ENCODE measurements at regions not wholly inside any gene's neighbourhood (a gene's known extent, or its start where the extent isn't known, plus 50 kb on each side); places are given as distances from the start of the nearest gene placed in this dataset.

- DNase-seq (ENCODE audit: low spot score) = peak; percentile 10
Measured at GRCh38 chr3:88573472-88573871, 423.7 kb downstream of the C3orf38 start.

GRCh38 chr3:88574146-88574545 is 424.4 kb downstream of the C3orf38 start:
- DNase-seq (ENCODE audit: low spot score) = no peak

DNA sequence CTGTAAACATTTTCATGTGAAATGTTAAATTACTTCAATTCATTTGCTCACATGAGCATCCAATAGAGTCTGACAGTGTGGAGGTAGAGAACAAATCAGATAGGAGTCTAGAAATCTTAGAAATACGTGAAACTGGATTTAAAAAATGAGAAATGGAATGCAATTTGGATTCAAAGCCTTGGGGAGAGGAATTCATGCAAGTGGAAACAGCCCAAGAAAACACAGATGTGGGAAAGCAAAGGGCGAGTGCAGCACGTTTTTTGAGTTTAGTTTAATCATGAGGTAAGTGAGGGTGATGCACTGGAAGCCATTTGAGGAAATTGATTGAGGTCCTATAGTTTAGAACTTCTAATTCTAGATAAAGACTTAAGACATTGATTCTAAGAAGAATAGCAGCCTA is 434.7 kb downstream of the C3orf38 start:
- no peak for DNase-seq (ENCODE audit: low spot score)

DNA sequence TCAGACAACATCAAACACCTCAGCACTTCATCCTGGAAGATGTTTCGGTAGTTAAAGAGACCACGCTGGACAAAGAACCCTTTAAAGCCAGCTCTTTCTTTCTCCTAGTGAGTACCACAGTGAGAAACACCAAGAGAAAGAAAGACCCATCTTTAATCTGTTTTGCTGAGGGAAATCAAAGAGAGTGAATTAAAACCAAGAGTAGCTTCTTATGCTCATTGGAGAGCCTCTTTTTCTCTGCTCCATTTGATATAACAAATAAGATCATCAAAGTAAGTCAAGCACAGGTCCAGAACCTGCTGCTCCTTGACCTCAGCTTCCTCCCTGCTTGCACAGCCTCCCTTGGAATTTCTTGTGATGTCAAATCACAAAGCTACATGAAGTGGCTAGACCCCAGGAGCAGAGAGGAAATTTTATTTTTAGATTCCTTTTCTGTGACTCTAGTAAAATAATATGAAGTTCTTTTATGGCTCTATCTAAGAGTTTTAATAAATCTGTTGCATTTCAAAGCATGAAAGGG is 436.4 kb downstream of the C3orf38 start:
- DNase-seq (ENCODE audit: low spot score) = no peak

DNA sequence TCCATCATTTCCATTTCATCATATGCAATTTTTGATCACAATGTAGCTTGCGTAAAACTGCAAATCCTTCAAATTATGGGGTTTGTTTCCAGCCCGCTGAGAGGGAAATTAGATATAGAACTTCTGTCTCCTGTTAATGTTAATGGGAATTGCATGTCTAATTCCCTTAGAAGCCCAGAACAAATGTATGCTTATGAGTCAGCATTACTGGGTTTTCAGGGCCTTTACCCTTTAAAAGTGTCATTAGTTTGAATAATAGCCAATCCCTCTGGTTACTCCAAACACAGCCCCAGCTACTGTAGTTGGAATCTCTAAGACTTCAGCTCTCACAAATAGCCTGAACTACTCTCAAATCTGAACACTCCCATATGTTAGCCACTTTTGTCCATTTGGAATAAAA is 439.4 kb downstream of the C3orf38 start:
- no peak for DNase-seq (ENCODE audit: low spot score)

GRCh38 chr3:88595026-88595425 is 445.3 kb downstream of the C3orf38 start:
- peak; percentile 19 for DNase-seq (ENCODE audit: low spot score)

DNA sequence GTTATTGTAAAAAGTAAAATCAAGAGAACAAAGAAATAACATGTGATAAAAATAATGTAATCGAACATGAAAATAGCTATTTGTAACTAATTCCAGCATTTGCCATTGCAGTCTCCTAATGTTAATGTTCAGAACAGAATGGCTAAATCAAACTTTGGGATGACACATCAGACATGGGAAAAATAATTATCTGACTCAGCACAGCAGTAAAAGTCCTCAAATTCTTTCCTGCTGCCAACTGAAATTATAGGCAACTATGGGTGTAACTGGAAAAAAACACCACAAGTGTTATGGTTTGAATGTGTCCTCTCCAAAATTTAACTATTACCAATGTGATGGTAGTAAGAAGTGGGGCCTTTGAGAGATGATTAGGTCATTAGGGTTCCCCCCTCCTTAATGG is 446.7 kb downstream of the C3orf38 start:
- DNase-seq (ENCODE audit: low spot score) = no peak

DNA sequence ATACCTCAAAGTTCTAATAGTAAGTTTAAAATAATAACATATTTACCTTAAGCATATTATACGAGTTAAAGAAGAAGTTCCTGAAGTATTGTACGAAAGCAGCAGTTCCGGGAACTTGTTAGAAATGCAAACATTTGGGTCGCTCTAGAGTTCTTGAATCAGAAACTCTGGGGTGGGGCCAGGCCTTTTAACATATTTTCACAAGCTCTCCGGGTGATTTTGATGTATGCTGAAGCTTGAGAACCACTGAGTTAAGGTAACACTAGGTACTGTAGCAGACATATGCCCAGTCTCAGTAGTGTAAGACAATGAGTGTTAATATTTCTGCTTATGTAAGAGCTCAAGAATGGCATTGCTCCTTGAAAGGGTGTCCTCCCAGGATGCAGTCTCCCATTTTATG is 461.1 kb downstream of the C3orf38 start:
- DNase-seq (ENCODE audit: low spot score) = no peak

DNA sequence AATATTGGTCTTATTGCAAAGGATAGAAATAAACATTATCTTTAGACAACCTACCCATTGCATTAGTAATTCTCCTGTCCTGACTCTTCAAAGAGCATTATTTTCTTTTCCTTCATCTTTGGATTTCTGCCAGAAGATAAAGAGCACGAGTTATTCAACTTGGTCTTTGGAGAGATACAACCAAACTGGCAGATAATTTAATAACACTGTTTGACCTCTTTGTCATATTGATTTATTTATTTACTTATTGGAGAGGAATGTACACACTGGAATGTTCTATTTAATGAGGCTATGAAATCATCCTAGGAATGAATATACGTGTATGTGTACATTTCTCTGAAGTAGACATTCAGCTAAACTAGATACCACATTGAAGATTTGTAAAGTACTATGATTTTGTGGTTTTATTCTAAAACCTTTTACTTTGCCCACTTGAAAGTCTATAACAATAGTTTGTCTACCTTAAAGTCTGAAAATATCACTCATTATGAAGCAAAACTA is 462.1 kb downstream of the C3orf38 start:
- no peak for DNase-seq (ENCODE audit: low spot score)

DNA sequence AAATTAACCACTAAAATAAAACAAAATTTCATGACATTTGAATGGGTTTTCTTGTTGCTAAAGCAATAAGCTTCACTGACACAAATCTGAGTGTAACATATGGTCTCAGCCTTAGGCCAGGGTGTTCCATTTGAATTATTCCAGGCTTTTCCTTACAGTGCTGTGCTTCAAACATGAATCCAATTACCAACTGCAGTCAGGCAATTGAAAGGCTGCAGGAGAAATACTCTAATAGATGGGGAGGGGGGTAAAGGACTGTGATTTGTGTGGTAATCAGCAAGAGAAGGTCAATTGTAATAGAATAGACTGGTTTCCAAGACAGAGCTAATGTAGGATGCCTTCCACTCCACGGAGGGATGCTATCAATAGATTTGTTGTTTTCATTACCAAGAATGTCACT is 466.7 kb downstream of the C3orf38 start:
- DNase-seq (ENCODE audit: low spot score) = no peak

- DNase-seq (ENCODE audit: low spot score) = no peak
Measured at GRCh38 chr3:88617283-88617682, 467.5 kb downstream of the C3orf38 start.

GRCh38 chr3:88618021-88618645 is 468.4 kb downstream of the C3orf38 start:
- DNase-seq (ENCODE audit: low spot score) = no peak

GRCh38 chr3:88621586-88621985 is 471.8 kb downstream of the C3orf38 start:
- DNase-seq (ENCODE audit: low spot score) = no peak

DNA sequence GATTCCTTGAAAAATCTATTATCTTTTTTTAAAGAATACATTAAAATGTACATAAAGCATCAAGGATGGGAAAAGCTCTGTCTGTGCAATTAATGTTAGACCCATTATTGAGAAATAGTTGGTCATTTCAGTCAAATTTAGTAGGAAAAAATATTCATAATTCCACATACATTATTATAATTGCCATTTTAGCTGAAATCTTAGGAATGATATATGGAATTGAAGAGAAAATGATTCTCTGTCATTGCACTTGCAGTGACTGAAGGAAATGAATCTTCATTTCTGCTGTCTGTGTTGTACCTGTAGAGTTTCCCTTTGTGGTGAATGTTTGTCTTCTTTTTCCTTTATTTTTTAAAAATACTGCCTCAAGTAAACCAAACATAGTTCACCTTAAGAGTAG is 473.9 kb downstream of the C3orf38 start:
- no peak for DNase-seq (ENCODE audit: low spot score)

DNA sequence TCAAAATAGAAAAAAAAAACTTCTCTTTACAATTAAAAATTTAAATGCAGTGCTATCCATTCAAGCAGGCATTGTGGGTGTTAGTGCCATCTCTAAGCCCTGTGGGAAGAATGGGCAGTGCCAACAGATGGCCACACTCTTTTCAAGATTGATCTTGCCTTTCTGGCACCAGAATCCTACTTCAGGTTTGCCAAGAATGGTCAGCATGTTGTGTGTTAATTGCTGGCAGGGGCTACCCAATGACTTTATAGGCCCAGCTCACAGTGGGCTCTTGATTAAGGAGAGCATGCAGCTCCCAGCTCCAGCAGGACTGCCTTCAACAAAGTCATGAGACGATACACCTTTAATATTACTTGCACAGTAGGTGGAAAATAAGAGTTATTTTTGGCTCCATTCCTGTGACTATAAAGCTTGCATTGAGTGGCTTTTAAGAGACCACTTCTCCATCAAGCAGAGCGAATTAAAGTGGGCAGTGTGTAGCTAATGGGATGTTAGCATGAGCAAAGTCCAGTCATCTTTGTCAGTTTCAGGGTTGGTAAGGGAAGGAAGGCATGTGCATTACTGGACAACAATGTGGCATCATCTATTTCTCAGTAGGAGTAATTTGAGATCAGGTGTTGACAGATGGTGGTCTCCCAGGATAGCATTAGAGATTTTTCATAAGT is 476.8 kb downstream of the C3orf38 start:
- no peak for DNase-seq (ENCODE audit: low spot score)

DNA sequence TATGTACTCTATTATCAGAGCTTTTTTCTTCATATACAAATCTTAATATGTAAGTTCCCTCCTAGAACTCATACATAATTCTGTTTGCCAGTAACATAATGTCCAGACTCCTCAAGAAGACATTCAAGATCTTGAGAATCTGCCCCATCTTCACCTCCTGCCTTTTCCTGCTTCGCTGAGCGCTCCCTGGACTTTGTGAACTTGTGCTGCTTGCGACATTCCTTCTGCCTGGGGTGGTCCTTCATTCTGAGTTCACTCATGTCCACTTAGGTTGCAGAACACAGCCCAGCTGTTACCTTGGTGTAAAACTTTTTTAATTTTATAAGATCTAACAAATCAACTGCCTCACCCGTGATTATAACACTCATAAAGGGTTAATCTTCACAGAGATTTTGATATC is 478.5 kb upstream of the EPHA3 start:
- DNase-seq (ENCODE audit: low spot score) = no peak

- DNase-seq (ENCODE audit: low spot score) = no peak
Measured at GRCh38 chr3:88632226-88632625, 475.2 kb upstream of the EPHA3 start.

DNA sequence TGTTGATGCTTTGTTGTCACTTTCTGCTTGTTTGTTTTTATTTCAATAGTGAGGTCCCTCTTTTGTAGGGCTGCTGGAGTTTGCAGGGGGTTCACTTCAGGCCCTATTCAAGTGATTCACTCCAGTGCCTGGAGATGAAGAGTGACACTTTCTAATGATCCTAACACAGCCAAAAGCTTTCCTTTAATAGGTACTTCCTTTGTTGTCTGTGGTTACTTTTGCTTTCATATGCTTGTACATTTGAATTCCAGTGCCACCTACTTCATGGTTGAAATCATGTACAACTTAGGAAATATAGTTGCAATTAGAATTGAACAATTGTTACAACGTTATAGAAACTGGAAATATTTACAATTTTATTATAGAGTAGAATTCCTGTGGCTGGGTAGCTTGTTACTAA is 466.8 kb upstream of the EPHA3 start:
- no peak for DNase-seq (ENCODE audit: low spot score)

DNA sequence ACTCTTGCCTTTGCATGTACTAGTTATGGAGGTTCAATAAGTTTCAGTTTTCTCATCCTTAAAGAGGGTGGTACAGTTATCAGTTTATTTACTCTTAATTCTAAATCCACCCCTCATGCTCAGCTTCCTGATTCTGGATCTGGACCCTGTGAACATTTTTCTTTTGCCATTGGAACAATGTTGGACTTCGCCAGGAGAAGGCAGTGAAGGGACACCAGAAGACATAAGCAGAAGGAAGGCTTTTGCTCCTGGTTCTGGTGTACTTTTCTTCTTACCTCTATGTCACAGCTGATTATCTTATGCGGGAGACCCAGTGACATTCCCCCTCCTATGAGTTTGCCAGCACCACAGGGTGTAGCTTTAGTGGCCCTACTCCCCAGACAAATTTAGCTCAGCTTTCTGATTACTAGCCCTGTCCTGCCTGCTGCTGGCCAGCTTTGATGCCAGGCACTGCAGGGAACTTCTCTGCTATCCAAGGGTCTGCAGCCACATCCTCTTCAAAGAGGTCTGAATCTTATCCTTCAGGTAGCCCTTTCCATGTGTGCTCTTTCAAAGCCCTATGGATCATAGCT is 466.3 kb upstream of the EPHA3 start:
- no peak for DNase-seq (ENCODE audit: low spot score)

DNA sequence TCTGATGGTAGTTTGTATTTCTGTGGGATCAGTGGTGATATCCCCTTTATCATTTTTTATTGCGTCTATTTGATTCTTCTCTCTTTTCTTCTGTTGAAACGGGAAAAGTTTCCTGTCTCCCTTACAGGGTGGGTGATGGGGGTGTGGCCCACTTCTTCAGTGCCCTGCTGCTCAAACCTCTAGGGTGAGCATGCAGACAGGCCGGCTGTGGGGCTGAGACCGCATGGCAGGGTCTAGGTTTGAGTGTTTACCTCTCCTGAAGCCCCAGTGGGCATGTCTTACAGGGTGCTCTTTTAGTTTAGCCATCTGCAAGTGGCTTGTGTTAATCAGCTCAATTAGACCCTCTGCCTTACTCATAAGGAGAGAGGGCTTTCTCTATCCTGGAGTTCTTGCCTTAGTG is 450.0 kb upstream of the EPHA3 start:
- DNase-seq (ENCODE audit: low spot score) = no peak

DNA sequence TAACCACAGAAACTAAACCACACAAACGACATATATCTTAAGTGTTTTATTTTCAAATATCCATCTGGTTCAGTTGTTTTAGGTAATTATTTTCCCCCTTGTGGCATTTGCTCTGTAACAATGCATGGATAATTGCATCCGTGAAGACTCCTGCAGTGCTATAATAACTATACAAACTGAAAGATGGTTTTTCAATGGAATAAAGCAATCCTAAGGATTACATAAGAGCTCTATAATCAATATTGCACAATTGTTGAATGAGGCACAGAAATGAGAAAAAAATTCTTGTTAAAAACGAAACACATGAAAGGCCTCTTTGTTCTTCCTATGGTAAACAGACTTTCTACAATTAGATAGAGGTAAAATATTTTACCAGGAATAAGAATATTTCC is 446.0 kb upstream of the EPHA3 start:
- no peak for DNase-seq (ENCODE audit: low spot score)

DNA sequence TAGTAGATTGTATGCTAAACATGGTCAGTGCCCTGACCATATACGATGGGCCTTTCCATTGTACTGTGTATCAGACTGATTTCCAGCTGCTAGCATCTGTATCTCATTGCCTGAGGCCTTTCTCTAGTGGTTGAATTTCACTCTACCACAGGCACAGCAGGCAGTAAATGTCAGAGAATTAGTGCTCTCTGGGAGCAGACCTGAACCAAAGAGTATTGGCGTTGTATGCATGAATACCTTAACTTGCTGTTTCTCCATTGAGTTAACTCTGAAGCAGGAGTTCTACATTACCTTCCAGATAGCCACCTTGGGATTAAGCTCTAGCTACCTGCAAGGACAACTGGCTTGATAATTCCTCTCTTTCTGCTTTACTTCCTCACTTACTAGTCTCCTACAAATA is 439.2 kb upstream of the EPHA3 start:
- DNase-seq (ENCODE audit: low spot score) = no peak

DNA sequence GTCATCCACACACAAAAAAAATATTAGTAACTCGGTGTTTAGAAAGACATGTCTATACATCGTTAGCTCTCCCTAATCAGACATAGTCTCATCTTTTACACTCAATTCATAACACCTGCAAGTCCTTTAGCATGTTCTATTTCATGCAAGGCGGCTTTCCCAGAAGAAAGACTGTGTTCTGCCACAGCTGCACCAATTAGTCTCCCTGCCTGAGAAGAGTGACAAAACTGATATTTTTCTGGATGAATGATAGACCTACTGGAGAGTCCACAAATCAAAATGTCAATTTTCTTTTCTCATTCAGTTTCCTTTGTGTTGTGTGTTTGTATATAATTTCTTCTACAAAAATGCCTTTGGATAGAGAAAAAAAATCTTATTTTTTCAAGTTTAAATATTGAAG is 435.8 kb upstream of the EPHA3 start:
- no peak for DNase-seq (ENCODE audit: low spot score)

- no peak for DNase-seq (ENCODE audit: low spot score)
Measured at GRCh38 chr3:88677298-88677697, 430.1 kb upstream of the EPHA3 start.
